ENCODE measurements at regions not wholly inside any gene's neighbourhood (a gene's known extent, or its start where the extent isn't known, plus 50 kb on each side); places are given as distances from the start of the nearest gene placed in this dataset.
"Not testable (repeated sequence)": the region's sequence is repeated elsewhere in the genome, so short reads cannot be mapped to it uniquely, and the experiment has no call there.

- peaks cover 0 to 4% (median 0%) of the 10 kb centered on the region in 5 donors for H3K27me3 Mint-ChIP-seq
- CTCF ChIA-PET = no interaction called here
- intact Hi-C loops (cut with micrococcal nuclease) = no loop called here
- H3K36me3 Mint-ChIP-seq = no peaks in the 10 kb centered on the region
- no peak overlapping the region for H3K27ac Mint-ChIP-seq
- Histone ChIP-seq H3K27me3 (ENCODE audit: control insufficient read depth in 2 of 2, insufficient read depth in 2 of 2, low read length in 2 of 2) (no peaks in the 10 kb centered on the region), H3K36me3 (ENCODE audit: control insufficient read depth in 2 of 3, insufficient read depth in 3 of 3, low read length in 3 of 3) (no peaks in the 10 kb centered on the region), H3K27ac (ENCODE audit: low read depth, low read length) (no peak overlapping the region), H3K4me3 (ENCODE audit: low read length) (no peak overlapping the region), H3K4me1 (ENCODE audit: control insufficient read depth in 2 of 2, insufficient read depth in 2 of 2, low read length in 2 of 2) (no peaks in the 10 kb centered on the region), H3K9me3 (ENCODE audit: control insufficient read depth in 2 of 3, low read length in 3 of 3) (no peaks in the 10 kb centered on the region)
- DNase-seq (no peak), ATAC-seq (no peak)
- POLR2A ChIA-PET = no interaction called here
- no peaks in the 10 kb centered on the region for H3K4me1 Mint-ChIP-seq
- H3K9me3 Mint-ChIP-seq = peaks cover 0 to 3% (median 0%) of the 10 kb centered on the region in 11 donors
- H3K4me3 Mint-ChIP-seq = no peak overlapping the region
Measured at GRCh38 chr10:130969700-130970099, 341.8 kb downstream of the TCERG1L start.

- no peaks in the 10 kb centered on the region for H3K36me3 ChIP-seq (ENCODE audit: control insufficient read depth in 2 of 3, insufficient read depth in 3 of 3, low read length in 3 of 3)
- no peaks in the 10 kb centered on the region for H3K4me1 Mint-ChIP-seq
- DNase-seq (no peak), ATAC-seq (no peak)
- no peak overlapping the region for H3K4me3 Mint-ChIP-seq
- ChIA-PET CTCF (no interaction called here), POLR2A (no interaction called here)
- H3K27ac ChIP-seq (ENCODE audit: low read depth, low read length) = no peak overlapping the region
- H3K27ac Mint-ChIP-seq = no peak overlapping the region
- intact Hi-C loops (cut with micrococcal nuclease) = no loop called here
- H3K36me3 Mint-ChIP-seq = no peaks in the 10 kb centered on the region
- H3K9me3 ChIP-seq (ENCODE audit: control insufficient read depth in 2 of 3, low read length in 3 of 3) = no peaks in the 10 kb centered on the region
- H3K27me3 Mint-ChIP-seq = peaks cover 0 to 4% (median 0%) of the 10 kb centered on the region in 5 donors
- H3K27me3 ChIP-seq (ENCODE audit: control insufficient read depth in 2 of 2, insufficient read depth in 2 of 2, low read length in 2 of 2) = no peaks in the 10 kb centered on the region
- H3K9me3 Mint-ChIP-seq = peaks cover 0 to 3% (median 0%) of the 10 kb centered on the region in 11 donors
- no peaks in the 10 kb centered on the region for H3K4me1 ChIP-seq (ENCODE audit: control insufficient read depth in 2 of 2, insufficient read depth in 2 of 2, low read length in 2 of 2)
- H3K4me3 ChIP-seq (ENCODE audit: low read length) = no peak overlapping the region
Measured at GRCh38 chr10:130970341-130971122, 341.0 kb downstream of the TCERG1L start.

- Mint-ChIP-seq H3K4me3 (no peak overlapping the region), H3K27ac (no peak overlapping the region), H3K4me1 (no peaks in the 10 kb centered on the region), H3K36me3 (no peaks in the 10 kb centered on the region), H3K27me3 (peaks cover 0 to 4% (median 0%) of the 10 kb centered on the region in 5 donors), H3K9me3 (peaks cover 0 to 6% (median 0%) of the 10 kb centered on the region in 11 donors)
- Histone ChIP-seq H3K4me3 (ENCODE audit: low read length) (no peak overlapping the region), H3K27ac (ENCODE audit: low read depth, low read length) (no peak overlapping the region), H3K4me1 (ENCODE audit: control insufficient read depth in 2 of 2, insufficient read depth in 2 of 2, low read length in 2 of 2) (no peaks in the 10 kb centered on the region), H3K9me3 (ENCODE audit: control insufficient read depth in 2 of 3, low read length in 3 of 3) (no peaks in the 10 kb centered on the region), H3K27me3 (ENCODE audit: control insufficient read depth in 2 of 2, insufficient read depth in 2 of 2, low read length in 2 of 2) (no peaks in the 10 kb centered on the region), H3K36me3 (ENCODE audit: control insufficient read depth in 2 of 3, insufficient read depth in 3 of 3, low read length in 3 of 3) (no peaks in the 10 kb centered on the region)
- intact Hi-C loops (cut with micrococcal nuclease) = no loop called here
- POLR2A ChIA-PET = no interaction called here
- CTCF ChIA-PET = no interaction called here
- DNase-seq (no peak), ATAC-seq (no peak)
Measured at GRCh38 chr10:130971123-130971435, 340.4 kb downstream of the TCERG1L start.

- H3K27ac ChIP-seq (ENCODE audit: low read depth, low read length) = no peak overlapping the region
- peaks cover 0 to 6% (median 0%) of the 10 kb centered on the region in 11 donors for H3K9me3 Mint-ChIP-seq
- no peak overlapping the region for H3K4me3 ChIP-seq (ENCODE audit: low read length)
- DNase-seq (no peak), ATAC-seq (no peak)
- H3K27ac Mint-ChIP-seq = no peak overlapping the region
- ChIA-PET CTCF (no interaction called here), POLR2A (no interaction called here)
- intact Hi-C loops (cut with micrococcal nuclease) = no loop called here
- no peaks in the 10 kb centered on the region for H3K27me3 ChIP-seq (ENCODE audit: control insufficient read depth in 2 of 2, insufficient read depth in 2 of 2, low read length in 2 of 2)
- H3K9me3 ChIP-seq (ENCODE audit: control insufficient read depth in 2 of 3, low read length in 3 of 3) = no peaks in the 10 kb centered on the region
- no peaks in the 10 kb centered on the region for H3K36me3 Mint-ChIP-seq
- H3K27me3 Mint-ChIP-seq = peaks cover 0 to 5% (median 0%) of the 10 kb centered on the region in 5 donors
- H3K4me3 Mint-ChIP-seq = no peak overlapping the region
- H3K4me1 Mint-ChIP-seq = no peaks in the 10 kb centered on the region
- no peaks in the 10 kb centered on the region for H3K4me1 ChIP-seq (ENCODE audit: control insufficient read depth in 2 of 2, insufficient read depth in 2 of 2, low read length in 2 of 2)
- no peaks in the 10 kb centered on the region for H3K36me3 ChIP-seq (ENCODE audit: control insufficient read depth in 2 of 3, insufficient read depth in 3 of 3, low read length in 3 of 3)
Measured at GRCh38 chr10:130973127-130973839, 338.2 kb downstream of the TCERG1L start.

- no peaks in the 10 kb centered on the region for H3K9me3 ChIP-seq (ENCODE audit: control insufficient read depth in 2 of 3, low read length in 3 of 3)
- H3K4me3 Mint-ChIP-seq = no peak overlapping the region
- DNase-seq (no peak), ATAC-seq (no peak)
- H3K36me3 Mint-ChIP-seq = no peaks in the 10 kb centered on the region
- H3K27me3 Mint-ChIP-seq = peaks cover 0 to 5% (median 0%) of the 10 kb centered on the region in 5 donors
- H3K9me3 Mint-ChIP-seq = peaks cover 0 to 6% (median 0%) of the 10 kb centered on the region in 11 donors
- no peaks in the 10 kb centered on the region for H3K36me3 ChIP-seq (ENCODE audit: control insufficient read depth in 2 of 3, insufficient read depth in 3 of 3, low read length in 3 of 3)
- no peak overlapping the region for H3K27ac ChIP-seq (ENCODE audit: low read depth, low read length)
- intact Hi-C loops (cut with micrococcal nuclease) = no loop called here
- no peak overlapping the region for H3K4me3 ChIP-seq (ENCODE audit: low read length)
- CTCF ChIA-PET = no interaction called here
- H3K4me1 Mint-ChIP-seq = no peaks in the 10 kb centered on the region
- no peaks in the 10 kb centered on the region for H3K4me1 ChIP-seq (ENCODE audit: control insufficient read depth in 2 of 2, insufficient read depth in 2 of 2, low read length in 2 of 2)
- no peaks in the 10 kb centered on the region for H3K27me3 ChIP-seq (ENCODE audit: control insufficient read depth in 2 of 2, insufficient read depth in 2 of 2, low read length in 2 of 2)
- POLR2A ChIA-PET = no interaction called here
- H3K27ac Mint-ChIP-seq = no peak overlapping the region
Measured at GRCh38 chr10:130974166-130974565, 337.4 kb downstream of the TCERG1L start.

- DNase-seq, ATAC-seq, H3K27ac Mint-ChIP-seq: not testable (repeated sequence)
Measured at GRCh38 chr10:130975351-130975750, 336.2 kb downstream of the TCERG1L start.

GRCh38 chr10:130982802-130983201, 328.7 kb downstream of the TCERG1L start:
- Mint-ChIP-seq H3K27ac (no peak overlapping the region), H3K27me3 (peaks cover 0 to 5% (median 0%) of the 10 kb centered on the region in 5 donors), H3K4me3 (no peak overlapping the region), H3K4me1 (no peaks in the 10 kb centered on the region), H3K36me3 (peaks cover 0 to 5% (median 0%) of the 10 kb centered on the region in 5 donors), H3K9me3 (peaks cover 0 to 23% (median 9%) of the 10 kb centered on the region in 11 donors)
- intact Hi-C loops (cut with micrococcal nuclease) = no loop called here
- Histone ChIP-seq H3K4me1 (ENCODE audit: control insufficient read depth in 2 of 2, insufficient read depth in 2 of 2, low read length in 2 of 2) (no peaks in the 10 kb centered on the region), H3K4me3 (ENCODE audit: low read length) (no peak overlapping the region), H3K27me3 (ENCODE audit: control insufficient read depth in 2 of 2, insufficient read depth in 2 of 2, low read length in 2 of 2) (no peaks in the 10 kb centered on the region), H3K27ac (ENCODE audit: low read depth, low read length) (no peak overlapping the region), H3K9me3 (ENCODE audit: control insufficient read depth in 2 of 3, low read length in 3 of 3) (no peaks in the 10 kb centered on the region), H3K36me3 (ENCODE audit: control insufficient read depth in 2 of 3, insufficient read depth in 3 of 3, low read length in 3 of 3) (no peaks in the 10 kb centered on the region)
- DNase-seq (no peak), ATAC-seq (no peak)
- ChIA-PET POLR2A (no interaction called here), CTCF (no interaction called here)

More at GRCh38 chr10:130975351-130975750, 336.2 kb downstream of the TCERG1L start:
- H3K27me3 Mint-ChIP-seq; H3K4me1 Mint-ChIP-seq; H3K36me3 Mint-ChIP-seq; H3K27ac ChIP-seq (ENCODE audit: low read depth, low read length); H3K27me3 ChIP-seq (ENCODE audit: control insufficient read depth in 2 of 2, insufficient read depth in 2 of 2, low read length in 2 of 2); H3K9me3 ChIP-seq (ENCODE audit: control insufficient read depth in 2 of 3, low read length in 3 of 3); H3K4me3 ChIP-seq (ENCODE audit: low read length); POLR2A ChIA-PET; H3K4me3 Mint-ChIP-seq; H3K4me1 ChIP-seq (ENCODE audit: control insufficient read depth in 2 of 2, insufficient read depth in 2 of 2, low read length in 2 of 2); intact Hi-C loops (cut with micrococcal nuclease); H3K36me3 ChIP-seq (ENCODE audit: control insufficient read depth in 2 of 3, insufficient read depth in 3 of 3, low read length in 3 of 3); CTCF ChIA-PET: not testable (repeated sequence)
- peaks cover 0 to 11% (median 0%) of the 10 kb centered on the region in 11 donors for H3K9me3 Mint-ChIP-seq
